Kidney epithelial cell (primary cell): ENCODE measurements at regions not wholly inside any gene's neighbourhood (a gene's known extent, or its start where the extent isn't known, plus 50 kb on each side); places are given as distances from the start of the nearest gene placed in this dataset.
A peak's percentile ranks its signal among the peaks of the same experiment; 100 is the strongest.

Source experiments
- DNase-seq: peaks from one replicate; pipeline ENCODE4 v3.0.0-alpha.2; 2010; ENCODE audit warnings: low read depth
- H3K27me3 ChIP-seq: 2 replicates; pipeline ENCODE4 v1.6.0; 2011; ENCODE audit warnings: low read length; ENCODE audit not compliant: control insufficient read depth, insufficient read depth
- H3K36me3 ChIP-seq: 2 replicates; pipeline ENCODE4 v1.5.1; 2011; ENCODE audit warnings: low read length; ENCODE audit not compliant: control insufficient read depth, insufficient read depth
- H3K4me3 ChIP-seq: 2 replicates; pipeline ENCODE4 v1.5.1; 2011; ENCODE audit warnings: low read depth, mild to moderate bottlenecking, control low read depth, low read length
- CTCF ChIP-seq: IDR thresholded peaks from 2 replicates; pipeline ENCODE4 v1.5.1; 2011; ENCODE audit warnings: mild to moderate bottlenecking, moderate library complexity, low read length, control low read depth, inconsistent platforms; ENCODE audit not compliant: insufficient read depth, poor library complexity, severe bottlenecking

DNA sequence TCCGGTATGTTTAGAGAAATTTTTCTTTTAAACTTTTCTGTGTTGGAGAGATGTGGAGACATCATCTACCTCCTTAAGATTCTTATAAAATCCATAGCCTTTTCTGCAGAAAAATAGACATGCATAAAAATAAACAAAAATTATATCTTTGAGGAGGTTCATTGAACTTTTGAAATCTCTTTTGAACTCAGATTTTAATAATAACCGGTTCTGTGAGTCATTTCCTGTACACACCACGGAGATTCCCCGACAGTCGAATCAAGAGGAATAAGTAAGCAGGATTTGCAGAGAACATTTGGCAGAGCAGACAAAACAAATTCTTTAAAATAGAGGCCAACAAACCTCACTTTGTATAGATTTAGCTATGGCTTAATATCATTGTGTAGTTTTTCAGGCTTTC is 918.7 kb upstream of the POU3F4 start:
- DNase-seq = no peak
- no peaks in the 10 kb centered on the region for H3K36me3 ChIP-seq
- no peak for TF ChIP-seq CTCF

GRCh38 chrX:82591421-82591820 is 916.7 kb upstream of the POU3F4 start:
- Histone ChIP-seq H3K27me3 (no peaks in the 10 kb centered on the region), H3K4me3 (no peak overlapping the region), H3K36me3 (no peaks in the 10 kb centered on the region)
- DNase-seq = no peak
- no peak for TF ChIP-seq CTCF

More for the DNA sequence above, 918.7 kb upstream of the POU3F4 start:
- Histone ChIP-seq H3K4me3 (no peak overlapping the region), H3K27me3 (no peaks in the 10 kb centered on the region)

DNA sequence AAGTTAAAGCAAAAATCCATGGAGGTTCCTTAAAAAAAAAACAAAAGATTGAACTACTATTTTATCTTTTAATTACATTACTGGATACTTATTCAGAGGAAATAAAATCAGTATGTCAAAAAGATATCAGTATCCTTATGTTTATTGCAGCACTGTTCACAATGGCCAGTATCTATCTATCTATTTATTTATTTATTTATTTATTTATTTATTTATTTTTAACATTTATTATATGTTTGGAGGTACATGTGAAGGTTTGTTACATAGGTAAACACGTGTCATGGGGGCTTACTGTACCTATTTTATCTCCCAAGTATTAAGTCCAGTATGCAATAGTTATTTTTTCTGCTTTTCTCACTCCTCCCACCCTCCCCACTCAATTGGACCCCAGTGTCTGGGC is 881.1 kb upstream of the POU3F4 start:
- Histone ChIP-seq H3K27me3 (no peaks in the 10 kb centered on the region), H3K36me3 (no peaks in the 10 kb centered on the region), H3K4me3 (no peak overlapping the region)
- no peak for TF ChIP-seq CTCF
- DNase-seq = no peak

DNA sequence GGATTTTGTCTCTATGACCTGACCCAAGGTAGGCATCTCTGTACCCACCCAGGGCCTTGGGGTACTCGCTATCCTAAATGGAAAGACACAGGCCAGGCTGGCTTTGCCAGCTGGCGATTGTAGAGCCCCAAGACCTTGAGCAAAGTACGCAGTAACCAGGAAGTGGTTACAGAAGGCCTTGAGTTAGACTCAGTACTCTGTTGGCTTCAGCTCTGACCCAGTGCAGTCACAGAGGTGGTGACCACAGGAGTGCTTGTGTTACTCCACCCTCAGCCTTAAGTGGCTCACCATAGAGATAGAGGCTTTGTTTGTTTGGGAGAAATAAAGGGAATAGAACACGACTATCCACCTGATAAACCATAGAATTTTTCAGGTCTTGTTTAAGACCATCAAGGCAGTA is 880.5 kb upstream of the POU3F4 start:
- Histone ChIP-seq H3K36me3 (no peaks in the 10 kb centered on the region), H3K4me3 (no peak overlapping the region), H3K27me3 (no peaks in the 10 kb centered on the region)
- no peak for TF ChIP-seq CTCF
- DNase-seq = no peak

- no peak overlapping the region for H3K4me3 ChIP-seq
- no peaks in the 10 kb centered on the region for H3K27me3 ChIP-seq
- no peak for DNase-seq
- peak; percentile 17 for TF ChIP-seq CTCF
- no peaks in the 10 kb centered on the region for H3K36me3 ChIP-seq
These were observed 860.0 kb upstream of the POU3F4 start for GRCh38 chrX:82648062-82648461.

GRCh38 chrX:82649645-82650044 is 858.4 kb upstream of the POU3F4 start:
- no peak for TF ChIP-seq CTCF
- no peaks in the 10 kb centered on the region for H3K27me3 ChIP-seq
- H3K36me3 ChIP-seq = no peaks in the 10 kb centered on the region
- DNase-seq = no peak
- no peak overlapping the region for H3K4me3 ChIP-seq
